ENCODE measurements at regions not wholly inside any gene's neighbourhood (a gene's known extent, or its start where the extent isn't known, plus 50 kb on each side); places are given as distances from the start of the nearest gene placed in this dataset.
"Not testable (repeated sequence)": the region's sequence is repeated elsewhere in the genome, so short reads cannot be mapped to it uniquely, and the experiment has no call there.

GRCh38 chr7:81525841-81526240, 244.0 kb downstream of the HGF start:
- no peak for DNase-seq

DNA sequence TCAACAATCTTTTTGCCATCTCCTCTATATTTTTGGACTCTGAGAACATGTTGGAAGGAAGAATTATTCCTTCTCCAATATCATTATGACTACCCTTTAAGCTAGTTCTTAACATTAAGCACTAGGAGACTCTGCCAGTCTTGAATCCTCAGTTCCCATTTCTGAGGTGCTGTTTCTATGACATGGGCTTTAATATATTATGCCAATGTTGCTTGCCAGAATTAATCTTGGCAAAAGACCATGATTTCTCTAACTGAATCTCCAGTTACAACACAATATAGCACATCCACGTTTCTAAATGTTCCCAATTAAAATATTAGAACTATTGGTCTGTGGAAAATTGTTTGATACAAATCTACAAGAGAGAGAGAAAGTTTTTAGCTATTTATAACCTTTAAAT, 250.0 kb downstream of the HGF start:
- DNase-seq, result no peak

DNA sequence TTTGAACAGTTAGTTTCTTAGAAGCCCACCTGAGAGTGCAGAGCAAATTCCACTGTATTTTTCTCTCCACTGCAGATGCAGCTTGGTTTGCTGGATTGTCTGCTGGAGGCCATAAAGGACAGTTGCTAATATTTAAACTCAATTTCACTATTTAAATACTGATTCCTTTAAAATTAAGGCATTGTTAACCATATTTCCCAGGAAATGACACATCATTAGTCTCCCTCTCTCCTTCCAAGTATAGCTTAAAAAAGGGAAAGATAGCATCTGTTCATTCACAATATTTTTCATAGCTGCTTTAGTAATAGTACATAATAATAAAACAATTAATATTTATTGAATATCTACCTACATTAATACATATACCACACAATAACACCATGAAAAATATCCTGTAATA, 252.9 kb downstream of the HGF start:
- DNase-seq, result no peak

- no peak for DNase-seq
Measured at GRCh38 chr7:81515009-81515408, 254.8 kb downstream of the HGF start.

DNA sequence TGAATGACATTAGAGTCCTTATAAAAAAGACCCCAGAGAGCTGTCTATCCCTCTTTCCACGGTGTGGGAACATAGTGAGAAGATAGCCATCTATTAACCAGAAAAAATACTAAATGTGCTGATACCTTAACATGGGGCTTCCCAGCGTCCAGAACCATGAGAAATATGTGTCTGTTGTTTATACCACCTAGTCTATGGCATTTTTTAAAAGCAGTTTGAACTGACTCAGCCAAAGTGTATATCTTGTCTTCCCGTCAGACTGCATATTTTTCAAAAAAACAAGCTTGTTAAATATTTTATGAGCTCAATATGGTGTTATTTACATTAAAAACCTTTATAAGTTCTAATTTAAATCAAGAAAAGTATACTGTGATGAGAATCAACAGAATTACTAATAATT, 255.3 kb downstream of the HGF start:
- DNase-seq, result no peak

DNA sequence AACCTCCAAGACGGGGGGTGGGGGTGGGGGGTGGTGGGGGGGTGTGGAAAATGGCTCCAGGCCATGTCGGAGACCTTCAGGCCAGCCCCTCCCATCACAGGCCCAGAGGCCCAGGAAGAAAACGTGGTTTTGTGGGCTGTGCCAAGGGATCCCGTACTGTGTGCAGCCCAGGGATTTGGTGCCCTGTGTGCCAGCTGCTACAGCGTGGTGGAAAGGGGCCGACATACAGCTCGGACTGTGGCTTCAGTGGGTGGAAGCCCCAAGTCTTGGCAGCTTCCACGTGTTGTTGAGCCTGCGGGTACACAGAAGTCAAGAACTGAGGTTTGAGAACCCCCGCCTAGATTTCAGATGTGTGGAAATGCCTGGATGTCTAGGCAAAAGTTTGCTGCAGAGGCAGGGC, 259.7 kb downstream of the HGF start:
- no peak for DNase-seq

DNA sequence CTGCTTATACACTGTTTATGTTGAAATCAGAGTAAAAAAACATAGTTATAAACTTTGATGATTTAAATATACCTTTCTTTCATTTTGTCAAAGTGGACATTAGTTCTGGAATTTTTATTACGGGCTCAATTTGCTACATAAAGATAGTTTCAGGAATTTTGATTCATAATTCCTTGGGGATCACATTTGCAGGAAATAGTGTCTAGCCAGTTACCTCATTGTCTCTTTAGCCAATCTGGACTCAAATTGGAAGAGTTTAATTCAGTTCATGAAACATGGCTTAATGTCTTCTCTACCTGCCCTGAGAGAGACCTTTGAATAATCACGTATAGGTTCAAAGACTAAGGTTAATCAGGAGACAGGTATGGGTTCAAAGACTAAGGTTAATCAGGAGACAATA, 262.6 kb downstream of the HGF start:
- DNase-seq, result no peak

GRCh38 chr7:81506609-81507008, 263.2 kb downstream of the HGF start:
- DNase-seq, result no peak

GRCh38 chr7:81503771-81504170, 266.1 kb downstream of the HGF start:
- no peak for DNase-seq

DNA sequence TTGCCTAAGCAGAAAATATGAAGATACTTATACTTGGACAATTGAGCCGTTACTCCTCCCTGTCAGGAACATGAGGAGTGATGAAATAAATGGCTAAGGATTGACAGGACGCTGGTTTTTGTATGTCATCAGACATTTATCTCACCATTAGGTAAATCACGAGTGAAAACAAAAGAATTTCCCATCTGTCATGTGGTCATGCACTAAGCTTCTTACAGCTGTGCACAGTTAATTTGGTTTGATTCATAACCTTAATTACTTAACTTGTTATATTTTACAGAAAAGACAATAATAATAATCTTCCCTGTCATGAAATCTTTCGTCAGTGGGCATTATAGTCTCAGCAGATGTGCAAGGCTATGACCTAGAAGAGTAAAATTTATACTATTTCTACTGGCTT, 266.5 kb downstream of the HGF start:
- DNase-seq, result no peak

- no peak for DNase-seq
Measured at GRCh38 chr7:81501220-81501619, 268.6 kb downstream of the HGF start.

- no peak for DNase-seq
Measured at GRCh38 chr7:81500631-81501030, 269.2 kb downstream of the HGF start.

DNA sequence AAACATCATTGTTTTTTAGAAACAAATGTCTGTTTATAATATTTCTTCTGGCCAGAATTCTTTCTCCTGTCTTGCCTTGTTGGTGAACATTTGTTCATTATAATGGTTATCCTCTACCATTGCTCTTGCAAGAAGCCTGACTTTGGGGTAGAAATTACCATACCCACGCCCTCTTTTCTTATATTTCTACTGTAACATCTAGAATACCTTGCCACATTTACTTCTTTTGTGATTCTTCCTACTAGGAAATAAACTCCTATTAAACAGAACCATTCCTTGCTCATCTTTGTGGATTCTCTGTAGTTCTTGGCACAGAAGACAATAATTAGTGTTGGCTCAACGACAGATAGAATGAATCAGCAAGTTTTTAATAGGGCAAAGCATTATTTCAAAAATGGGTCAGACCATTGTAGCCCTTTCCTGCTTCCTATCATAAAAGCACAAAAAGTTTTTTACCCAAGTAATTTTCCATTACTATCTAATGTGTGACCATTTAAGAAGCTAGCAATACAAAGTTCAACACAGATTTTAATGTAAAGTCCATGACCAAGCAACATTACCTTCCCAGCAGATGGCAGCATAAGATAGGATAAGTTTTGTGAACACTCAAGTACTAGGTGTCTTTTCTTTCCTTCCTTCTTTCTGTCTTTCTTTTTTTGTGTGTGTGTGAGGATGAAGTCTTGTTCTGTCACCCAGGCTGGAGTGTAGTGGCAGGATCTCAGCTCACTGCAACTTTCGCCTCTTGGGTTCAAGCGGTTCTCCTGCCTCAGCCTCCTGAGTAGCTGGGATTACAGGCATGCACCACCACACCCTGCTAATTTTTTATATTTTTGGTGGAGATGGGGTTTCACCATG, 270.4 kb downstream of the HGF start:
- DNase-seq, result peak; percentile 60

DNA sequence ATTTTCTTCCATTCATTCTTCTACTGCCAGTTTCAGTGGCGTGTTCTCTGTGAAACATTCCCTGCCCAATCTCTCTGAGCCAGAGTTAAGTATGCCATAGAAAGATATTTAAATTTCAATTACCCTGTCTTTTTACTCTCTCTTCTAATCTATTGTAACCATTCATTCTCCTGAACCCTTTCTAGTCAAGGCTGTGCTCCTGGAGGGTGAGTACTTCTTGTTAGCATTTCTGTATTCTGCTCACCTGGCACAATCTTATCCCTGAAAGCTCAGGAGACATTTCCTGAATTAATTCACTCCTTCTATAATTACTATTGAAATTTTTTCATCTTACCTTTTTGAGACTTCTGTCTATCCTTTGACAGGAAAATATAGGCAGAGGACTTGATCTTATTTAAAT, 271.7 kb downstream of the HGF start:
- DNase-seq, result no peak

GRCh38 chr7:81492910-81493309, 276.9 kb downstream of the HGF start:
- DNase-seq, result no peak

GRCh38 chr7:81492240-81492639, 277.6 kb downstream of the HGF start:
- no peak for DNase-seq

GRCh38 chr7:81491573-81491972, 278.3 kb downstream of the HGF start:
- no peak for DNase-seq

- no peak for DNase-seq
Measured at GRCh38 chr7:81488210-81488609, 281.6 kb downstream of the HGF start.

DNA sequence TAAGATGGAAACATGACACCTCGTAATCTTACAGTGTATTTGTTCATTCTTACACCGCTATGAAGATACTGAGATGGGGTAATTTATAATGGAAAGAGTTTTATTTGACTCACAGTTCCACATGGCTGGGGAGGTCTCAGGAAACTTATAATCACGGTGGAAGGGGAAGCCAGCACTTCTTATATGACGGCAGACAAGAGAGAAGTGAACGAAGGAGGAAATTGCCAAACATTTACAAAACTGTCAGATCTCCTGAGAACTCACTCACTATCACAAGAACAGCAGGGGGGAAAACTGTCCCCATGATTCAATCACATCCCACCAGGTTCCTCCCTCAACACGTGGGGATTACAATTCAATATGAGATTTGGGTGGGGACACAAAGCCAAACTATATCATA, 282.3 kb downstream of the HGF start:
- no peak for DNase-seq

GRCh38 chr7:81484261-81484660, 285.6 kb downstream of the HGF start:
- peak; percentile 2 for DNase-seq

GRCh38 chr7:81482600-81483186, 287.2 kb downstream of the HGF start:
- peak; percentile 31 for DNase-seq

GRCh38 chr7:81478664-81479063, 291.2 kb downstream of the HGF start:
- DNase-seq, result peak; percentile 23

GRCh38 chr7:81478201-81478600, 291.6 kb downstream of the HGF start:
- DNase-seq, result not testable (repeated sequence)

DNA sequence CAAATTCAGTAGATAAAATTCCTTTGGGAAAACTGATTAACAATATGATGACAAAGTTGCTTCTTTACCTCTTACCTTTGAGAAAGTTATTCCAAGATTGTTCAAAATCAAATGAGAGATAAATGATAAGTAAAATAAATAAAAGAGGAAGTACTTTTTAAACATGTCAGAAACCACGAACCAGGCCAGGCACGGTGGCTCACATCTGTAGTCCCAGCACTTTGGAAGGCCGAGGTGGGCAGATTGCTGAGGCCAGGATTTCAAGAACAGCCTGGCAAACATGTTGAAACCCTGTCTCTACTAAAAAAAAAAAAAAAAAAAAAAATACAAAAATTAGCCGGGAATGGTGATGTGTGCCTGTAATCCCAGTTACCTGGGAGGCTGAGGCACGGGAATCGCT, 296.6 kb downstream of the HGF start:
- no peak for DNase-seq
